ENCODE measurements at regions not wholly inside any gene's neighbourhood (a gene's known extent, or its start where the extent isn't known, plus 50 kb on each side); places are given as distances from the start of the nearest gene placed in this dataset.

DNA sequence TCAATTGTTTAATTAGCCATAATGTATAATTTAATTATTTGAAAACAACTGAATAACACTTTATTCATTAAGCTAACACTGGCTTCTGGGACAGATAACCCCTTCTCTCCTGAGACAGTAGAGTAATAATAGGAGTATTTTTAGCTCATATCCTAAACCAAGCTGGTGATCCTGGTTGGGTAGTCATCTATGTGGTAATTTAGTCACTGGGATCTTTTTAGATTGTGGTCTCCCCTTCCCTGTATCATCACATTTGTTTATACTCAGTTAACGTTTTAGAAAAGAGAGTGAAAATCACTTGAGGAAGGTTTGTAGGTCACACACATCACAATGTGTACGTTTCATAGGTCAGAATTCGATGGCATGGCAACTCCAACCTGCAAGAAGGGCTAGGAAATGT lies 1356.6 kb upstream of the ADGRL2 start:
- DNase-seq: no peak

DNA sequence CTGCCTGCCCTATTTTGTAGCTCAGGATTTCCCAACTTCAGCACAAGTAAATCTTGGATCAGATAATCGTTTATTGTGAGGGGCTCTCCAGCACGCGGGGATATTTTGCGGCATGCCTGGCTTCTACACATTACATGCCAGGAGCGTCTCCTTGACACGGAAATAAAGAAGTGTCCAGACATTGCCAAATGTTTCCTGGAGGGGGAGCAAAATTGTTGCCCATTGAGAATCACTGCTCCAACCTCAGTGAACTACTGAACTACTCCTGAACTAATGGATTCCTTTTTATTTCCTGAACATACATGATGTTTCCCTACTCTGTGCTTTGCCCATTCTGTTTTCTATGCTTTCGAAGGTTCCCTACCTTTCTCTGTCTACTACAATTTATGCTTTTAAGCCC lies 1359.1 kb upstream of the ADGRL2 start:
- no peak for DNase-seq

DNA sequence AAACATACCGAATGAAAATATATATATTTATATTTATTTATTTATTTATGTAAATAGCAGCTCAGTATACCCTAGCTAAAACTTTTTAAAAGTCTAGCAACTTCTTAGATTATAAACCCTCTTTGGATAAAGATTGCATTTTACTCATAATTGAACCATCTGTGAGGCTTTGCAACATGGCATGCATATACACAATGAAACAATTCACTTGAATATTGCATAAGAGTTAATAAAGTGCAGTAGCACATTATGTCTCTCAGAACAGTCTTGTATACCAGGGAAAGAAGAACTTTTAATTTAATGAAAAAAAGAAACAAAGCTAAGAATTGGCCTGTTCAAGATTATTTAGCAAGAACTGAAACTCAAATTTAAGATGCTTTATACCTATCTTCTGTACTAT lies 1363.9 kb upstream of the ADGRL2 start:
- DNase-seq: no peak

DNA sequence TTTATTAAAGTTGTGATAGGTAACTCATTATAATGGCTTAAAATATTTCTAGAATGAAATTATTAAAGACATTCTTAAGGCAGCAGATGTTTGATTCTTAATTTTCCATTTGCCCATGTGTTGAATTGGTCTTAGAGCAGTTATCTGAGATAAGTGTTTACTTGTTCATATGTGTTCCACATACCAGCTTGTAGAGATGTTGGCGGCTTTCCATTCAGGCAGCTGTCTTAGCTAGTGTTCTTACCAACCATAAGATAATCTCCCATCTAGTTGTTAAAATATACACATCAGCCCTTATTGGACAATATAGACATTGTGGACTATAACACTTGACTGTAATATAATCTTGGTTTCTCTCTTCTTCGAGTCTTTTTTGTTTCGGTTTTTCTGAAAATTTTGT lies 1372.9 kb upstream of the ADGRL2 start:
- no peak for DNase-seq

DNA sequence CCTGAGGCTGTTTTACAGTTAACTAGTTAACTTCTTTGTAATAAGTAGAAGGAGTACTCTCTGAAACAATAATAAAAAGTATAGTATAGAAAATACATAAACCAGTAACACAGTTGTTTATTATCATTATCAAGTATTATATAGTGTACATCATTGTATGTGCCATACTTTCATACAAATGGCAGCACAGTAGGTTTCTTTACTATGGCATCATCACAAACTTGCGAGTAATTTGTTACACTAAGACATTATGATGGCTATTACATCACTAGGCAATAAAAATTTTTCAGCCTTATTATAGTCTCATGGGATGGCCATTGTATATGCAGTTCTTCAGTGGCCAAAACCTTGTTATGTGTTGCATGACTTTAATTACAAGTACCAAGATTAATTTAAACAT lies 1376.5 kb upstream of the ADGRL2 start:
- DNase-seq: no peak

- no peak for DNase-seq
These were observed 1382.6 kb upstream of the ADGRL2 start for GRCh38 chr1:80418134-80418533.

GRCh38 chr1:80417671-80418070 lies 1383.1 kb upstream of the ADGRL2 start:
- DNase-seq: no peak

DNA sequence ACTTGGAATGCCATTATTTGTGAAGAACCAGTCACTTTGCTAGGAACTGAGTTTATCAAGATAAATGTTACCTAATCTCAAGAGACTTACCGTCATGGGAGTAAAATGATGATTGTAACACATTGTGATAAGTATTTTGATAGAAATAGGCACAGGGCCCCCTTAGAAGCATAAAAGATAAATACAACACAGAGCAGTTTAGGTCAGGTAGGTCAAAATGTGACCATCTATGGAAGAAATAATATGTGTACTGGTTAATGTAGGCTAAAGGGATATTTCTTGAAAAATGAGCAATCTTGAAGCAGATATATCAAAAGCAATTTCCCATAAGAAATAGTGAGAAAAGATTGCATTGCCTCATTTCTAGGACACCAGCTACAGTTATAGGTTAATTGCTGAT lies 1386.8 kb upstream of the ADGRL2 start:
- DNase-seq: no peak

DNA sequence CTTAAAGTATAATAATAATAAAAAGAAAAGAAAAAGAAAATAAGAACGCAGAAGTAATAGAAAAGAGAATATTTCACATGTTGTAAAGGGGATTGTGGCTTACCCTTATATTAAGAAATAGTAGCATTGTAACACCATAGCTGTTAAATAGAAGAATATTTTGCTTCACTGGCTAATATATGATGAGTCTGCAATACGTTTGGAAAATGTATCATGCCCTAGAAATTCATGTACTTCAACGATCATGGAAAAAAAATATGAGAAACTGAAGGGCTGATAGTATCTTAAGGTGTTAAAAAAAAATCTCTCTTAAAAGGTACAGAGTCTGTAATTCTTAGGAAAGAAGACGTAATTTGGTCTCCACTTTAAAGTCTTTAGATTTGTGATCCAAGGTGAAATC lies 1390.5 kb upstream of the ADGRL2 start:
- no peak for DNase-seq

GRCh38 chr1:80403471-80403893 lies 1397.0 kb upstream of the ADGRL4 start:
- DNase-seq: no peak

DNA sequence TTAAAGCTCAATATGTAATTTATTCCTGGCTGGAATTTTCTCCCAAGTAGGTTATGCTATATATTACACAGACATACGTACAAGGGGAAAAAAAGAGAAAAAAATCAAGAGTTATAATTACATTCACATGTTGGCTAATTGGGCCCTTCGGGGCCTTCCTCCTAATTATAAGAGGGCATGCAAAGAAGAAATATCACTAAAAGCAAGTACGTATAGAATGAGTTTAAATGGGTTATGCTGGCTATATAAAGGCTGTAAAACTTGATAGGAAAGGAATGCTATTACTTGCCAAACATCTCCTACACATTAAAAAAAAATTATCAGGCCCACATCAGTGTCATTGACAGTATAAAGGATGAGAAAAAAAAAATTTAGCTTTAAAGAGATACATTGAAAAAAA lies 1396.1 kb upstream of the ADGRL4 start:
- DNase-seq: no peak

GRCh38 chr1:80401757-80402156 lies 1395.2 kb upstream of the ADGRL4 start:
- no peak for DNase-seq

- no peak for DNase-seq
These were observed 1386.0 kb upstream of the ADGRL4 start for GRCh38 chr1:80392529-80392928.

- no peak for DNase-seq
These were observed 1379.1 kb upstream of the ADGRL4 start for GRCh38 chr1:80385650-80386049.

DNA sequence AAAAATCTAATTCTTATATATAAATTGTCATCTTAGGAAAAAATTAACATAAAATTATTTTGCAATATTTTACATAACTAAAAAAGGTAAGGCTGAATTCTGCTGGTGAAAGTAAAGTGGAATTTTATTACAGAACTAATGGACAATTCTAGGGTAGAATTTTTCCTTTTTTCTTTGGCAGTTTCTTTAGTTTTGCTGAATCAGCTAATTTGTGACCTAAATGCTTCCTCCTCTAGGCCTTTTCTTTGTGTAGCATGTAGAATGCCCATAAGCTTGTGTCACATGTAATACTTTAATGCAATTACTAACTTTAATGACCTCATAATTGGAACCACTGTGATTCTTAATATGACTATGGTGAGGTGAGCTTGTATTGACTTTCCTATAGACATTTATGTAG lies 1378.4 kb upstream of the ADGRL4 start:
- no peak for DNase-seq

GRCh38 chr1:80384083-80384830 lies 1377.7 kb upstream of the ADGRL4 start:
- no peak for DNase-seq

DNA sequence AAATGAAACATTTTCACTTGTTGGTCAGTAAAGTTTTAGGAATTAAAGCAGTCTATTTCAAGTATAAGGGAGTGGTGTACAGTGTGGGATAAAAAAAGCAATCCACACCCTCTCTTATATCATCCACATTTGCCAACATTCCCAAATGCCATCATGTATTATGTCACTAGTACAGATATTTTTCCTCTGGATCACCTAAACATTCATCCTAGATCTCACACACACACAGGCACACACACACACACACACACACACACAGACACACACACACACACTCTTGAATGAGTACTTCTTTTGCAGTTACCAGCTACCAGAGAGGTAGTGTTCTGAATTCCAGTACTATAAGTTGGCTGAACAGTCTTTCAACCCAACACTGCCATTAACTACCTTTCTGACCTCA lies 1369.1 kb upstream of the ADGRL4 start:
- DNase-seq: no peak

DNA sequence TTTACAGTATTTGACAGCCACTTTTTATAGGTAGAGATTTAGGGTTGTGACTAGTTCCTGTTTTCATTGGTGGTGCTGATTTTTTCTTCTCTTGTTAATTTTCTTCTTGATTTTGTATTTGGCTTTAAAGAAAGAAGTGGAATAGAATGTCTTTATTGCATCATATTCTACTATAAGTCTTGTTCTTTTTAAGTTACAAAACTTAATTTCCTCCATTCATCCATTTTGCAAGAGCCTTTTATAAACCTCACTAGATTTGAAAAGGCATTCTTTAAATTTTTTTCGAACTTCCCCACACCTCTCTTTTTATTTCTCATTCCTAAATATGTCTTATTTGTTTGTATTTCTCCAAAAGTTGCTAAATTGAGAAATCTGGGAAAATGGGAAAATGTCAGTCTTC lies 1368.6 kb upstream of the ADGRL4 start:
- no peak for DNase-seq

DNA sequence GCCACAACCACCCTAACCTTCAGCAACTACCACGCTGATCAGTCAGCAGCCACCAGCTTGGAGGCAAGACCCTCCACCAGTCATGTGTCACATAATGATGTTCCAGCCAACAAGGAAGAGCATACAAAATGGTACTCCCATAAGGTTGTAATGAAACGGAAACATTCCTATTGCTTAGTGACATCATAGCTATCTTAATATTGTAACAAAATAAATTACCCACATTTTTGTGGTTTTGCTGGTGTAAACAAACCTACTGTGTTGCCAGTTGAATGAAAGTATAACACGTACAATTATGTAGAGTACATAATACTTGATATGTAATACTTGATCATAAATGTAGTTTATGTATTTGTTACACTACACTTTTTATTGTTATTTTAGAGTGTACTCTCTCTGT lies 1363.2 kb upstream of the ADGRL4 start:
- no peak for DNase-seq

DNA sequence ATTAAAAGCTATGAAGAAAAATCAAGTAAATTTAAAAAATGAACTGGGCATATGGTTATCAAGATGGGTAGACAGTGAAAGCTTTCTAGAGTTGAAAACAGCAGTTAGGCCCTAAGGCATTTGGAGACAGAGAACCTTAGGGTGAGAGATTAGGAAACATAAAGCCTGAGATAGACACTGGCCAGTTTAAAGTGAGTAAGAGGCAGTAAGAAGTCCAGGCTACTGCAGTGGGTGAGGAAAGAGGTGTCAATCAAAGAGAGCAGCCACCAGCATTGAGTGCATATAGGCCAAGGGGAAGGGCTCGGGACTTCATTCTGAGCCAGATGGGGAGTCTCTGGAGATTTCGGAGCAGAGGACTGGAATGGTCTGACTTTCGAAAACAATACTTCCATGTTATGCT lies 1360.5 kb upstream of the ADGRL4 start:
- no peak for DNase-seq

- DNase-seq: no peak
These were observed 1359.0 kb upstream of the ADGRL4 start for GRCh38 chr1:80365359-80366021.

DNA sequence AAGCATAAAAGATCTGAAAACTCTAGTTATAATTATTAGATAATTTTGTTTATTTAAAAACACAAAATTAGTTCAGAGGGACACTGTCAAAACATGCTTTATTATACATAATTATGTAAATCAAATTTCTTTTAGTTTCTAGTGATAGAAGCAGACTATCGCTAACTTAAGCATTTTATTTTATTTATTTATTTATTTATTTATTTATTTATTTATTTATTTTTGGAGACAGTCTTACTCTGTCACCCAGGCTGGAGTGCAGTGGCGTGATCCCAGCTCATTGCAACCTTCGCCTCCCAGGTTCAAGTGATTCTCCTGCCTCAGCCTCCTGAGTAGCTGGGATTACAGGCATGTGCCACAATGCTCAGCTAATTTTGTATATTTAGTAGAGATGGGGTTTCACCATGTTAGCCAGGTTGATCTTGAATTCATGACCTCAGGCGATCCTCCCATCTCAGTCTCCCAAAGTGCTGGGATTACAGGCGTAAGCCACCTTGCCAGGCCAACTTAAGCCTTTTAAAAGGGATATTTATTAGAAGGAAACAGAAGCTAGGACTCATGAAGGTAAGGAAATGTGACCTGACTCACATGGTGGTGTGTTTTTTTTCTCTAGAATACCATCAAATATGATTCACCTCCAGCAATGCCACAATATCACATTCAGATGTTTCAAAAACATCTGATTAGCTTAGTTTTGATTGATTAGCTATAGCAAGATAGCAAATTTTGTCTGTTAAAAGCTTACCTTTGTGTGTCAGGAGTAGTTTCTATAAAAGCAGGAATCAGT lies 1357.4 kb upstream of the ADGRL4 start:
- no peak for DNase-seq

GRCh38 chr1:80359666-80360065 lies 1353.1 kb upstream of the ADGRL4 start:
- DNase-seq: no peak

DNA sequence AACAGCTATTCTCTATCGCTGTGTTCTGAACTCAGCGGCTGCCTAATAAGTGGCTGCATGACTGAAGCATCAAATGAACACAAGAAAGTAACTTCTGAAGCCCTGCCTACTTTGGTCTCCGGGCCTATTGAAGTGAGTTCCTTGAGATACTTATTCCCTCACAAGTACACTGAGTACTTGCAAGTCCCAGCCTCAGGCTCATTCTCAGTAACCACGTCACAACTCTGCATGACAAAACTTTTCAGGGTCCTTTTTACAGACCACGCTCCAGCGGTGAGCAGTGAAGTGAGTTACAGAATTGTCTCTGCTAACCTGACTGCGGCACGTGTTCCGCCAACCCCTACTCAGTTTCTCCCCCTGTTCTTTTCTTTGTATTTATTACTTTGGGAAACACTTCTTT lies 1342.7 kb upstream of the ADGRL4 start:
- no peak for DNase-seq

Data from CD4-positive, alpha-beta T cell treated with Interleukin-1 beta for 1 hour (primary cell).